HG02678 (cell line): ENCODE measurements at regions not wholly inside any gene's neighbourhood (a gene's known extent, or its start where the extent isn't known, plus 50 kb on each side); places are given as distances from the start of the nearest gene placed in this dataset.

Source experiments
- ATAC-seq: cut with Tn5 transposase; IDR thresholded peaks from one replicate; pipeline ENCODE4 v1.9.1; 2021; ENCODE audit warnings: mild to moderate bottlenecking, moderate library complexity; ENCODE audit not compliant: unreplicated experiment

- no peak for ATAC-seq
Observed at GRCh38 chr4:30837131-30837539, 117.0 kb downstream of the PCDH7 start.

- no peak for ATAC-seq
Observed at GRCh38 chr4:30837861-30838260, 117.7 kb downstream of the PCDH7 start.

- no peak for ATAC-seq
Observed at GRCh38 chr4:30838331-30838730, 118.2 kb downstream of the PCDH7 start.

- no peak for ATAC-seq
Observed at GRCh38 chr4:30839583-30840520, 119.7 kb downstream of the PCDH7 start.

- no peak for ATAC-seq
Observed at GRCh38 chr4:30840571-30840970, 120.4 kb downstream of the PCDH7 start.

- ATAC-seq, result no peak
Observed at GRCh38 chr4:30842142-30842541, 122.0 kb downstream of the PCDH7 start.

GRCh38 chr4:30842689-30843088 is 122.5 kb downstream of the PCDH7 start:
- ATAC-seq, result no peak

GRCh38 chr4:30844861-30845582 is 124.9 kb downstream of the PCDH7 start:
- ATAC-seq, result no peak

GRCh38 chr4:30847167-30847566 is 127.0 kb downstream of the PCDH7 start:
- no peak for ATAC-seq

GRCh38 chr4:30847958-30848357 is 127.8 kb downstream of the PCDH7 start:
- no peak for ATAC-seq

- no peak for ATAC-seq
Observed at GRCh38 chr4:30854531-30854930, 134.4 kb downstream of the PCDH7 start.

GRCh38 chr4:30855232-30855631 is 135.1 kb downstream of the PCDH7 start:
- ATAC-seq, result no peak

GRCh38 chr4:30856795-30857564 is 136.8 kb downstream of the PCDH7 start:
- no peak for ATAC-seq

- no peak for ATAC-seq
Observed at GRCh38 chr4:30860978-30861377, 140.8 kb downstream of the PCDH7 start.

GRCh38 chr4:30862196-30862595 is 142.0 kb downstream of the PCDH7 start:
- ATAC-seq, result no peak

GRCh38 chr4:30863021-30863420 is 142.9 kb downstream of the PCDH7 start:
- no peak for ATAC-seq

- no peak for ATAC-seq
Observed at GRCh38 chr4:30865691-30866090, 145.5 kb downstream of the PCDH7 start.

- no peak for ATAC-seq
Observed at GRCh38 chr4:30866346-30866745, 146.2 kb downstream of the PCDH7 start.

GRCh38 chr4:30866907-30867306 is 146.7 kb downstream of the PCDH7 start:
- no peak for ATAC-seq

GRCh38 chr4:30867427-30867826 is 147.3 kb downstream of the PCDH7 start:
- ATAC-seq, result no peak
